ENCODE measurements at regions not wholly inside any gene's neighbourhood (a gene's known extent, or its start where the extent isn't known, plus 50 kb on each side); places are given as distances from the start of the nearest gene placed in this dataset.

GRCh38 chr22:46068593-46069491 is 81.5 kb upstream of the PPARA start:
- Histone ChIP-seq H3K27me3 (ENCODE audit: control insufficient read depth, low read length) (peaks cover 36% of the 10 kb centered on the region), H3K27ac (ENCODE audit: low read depth, low read length) (no peak overlapping the region), H3K4me2 (ENCODE audit: low read length) (peak overlapping the region; percentile 82), H3K9me2 (replicated peaks; ENCODE audit: control insufficient read depth, low read length) (no peaks in the 10 kb centered on the region), H3K9me3 (ENCODE audit: control insufficient read depth, insufficient read depth, low read length) (no peaks in the 10 kb centered on the region), H3K79me2 (ENCODE audit: control insufficient read depth, low read length) (peaks cover 16% of the 10 kb centered on the region), H3K4me1 (ENCODE audit: control insufficient read depth, low read length) (peaks cover 25% of the 10 kb centered on the region), H3K4me3 (ENCODE audit: low read length) (peak overlapping the region; percentile 80), H3F3A (ENCODE audit: control insufficient read depth, insufficient read depth) (peaks cover 33% of the 10 kb centered on the region), H4K20me1 (ENCODE audit: control insufficient read depth, insufficient read depth, low read depth, low read length) (no peaks in the 10 kb centered on the region), H3K36me3 (ENCODE audit: control insufficient read depth, low read length) (no peaks in the 10 kb centered on the region)
- TF ChIP-seq CTCF (IDR thresholded peaks at IDR 0.05; ENCODE audit: low read depth, low read length, poor library complexity, severe bottlenecking): no peak
- TF ChIP-seq EZH2phosphoT487 (IDR thresholded peaks at IDR 0.05; ENCODE audit: borderline replicate concordance, low read length): no peak

GRCh38 chr22:46069521-46070214 is 80.7 kb upstream of the PPARA start:
- peaks cover 22% of the 10 kb centered on the region for H3K79me2 ChIP-seq (ENCODE audit: control insufficient read depth, low read length)

GRCh38 chr22:46070215-46070802 is 80.0 kb upstream of the PPARA start:
- H3K36me3 ChIP-seq (ENCODE audit: control insufficient read depth, low read length): no peaks in the 10 kb centered on the region
- peak overlapping the region; percentile 80 for H3K4me3 ChIP-seq (ENCODE audit: low read length)
- H3K4me2 ChIP-seq (ENCODE audit: low read length): peak overlapping the region; percentile 82
- peaks cover 22% of the 10 kb centered on the region for H3K79me2 ChIP-seq (ENCODE audit: control insufficient read depth, low read length)
- peaks cover 25% of the 10 kb centered on the region for H3K4me1 ChIP-seq (ENCODE audit: control insufficient read depth, low read length)
- H3F3A ChIP-seq (ENCODE audit: control insufficient read depth, insufficient read depth): peaks cover 33% of the 10 kb centered on the region
- no peaks in the 10 kb centered on the region for H4K20me1 ChIP-seq (ENCODE audit: control insufficient read depth, insufficient read depth, low read depth, low read length)
- TF ChIP-seq EZH2phosphoT487 (IDR thresholded peaks at IDR 0.05; ENCODE audit: borderline replicate concordance, low read length) (peak; percentile 53; the same call in 1 of the 2 replicates), CTCF (IDR thresholded peaks at IDR 0.05; ENCODE audit: low read depth, low read length, poor library complexity, severe bottlenecking) (no peak)
- H3K27me3 ChIP-seq (ENCODE audit: control insufficient read depth, low read length): peaks cover 36% of the 10 kb centered on the region
- H3K9me3 ChIP-seq (ENCODE audit: control insufficient read depth, insufficient read depth, low read length): no peaks in the 10 kb centered on the region
- H3K9me2 ChIP-seq (replicated peaks; ENCODE audit: control insufficient read depth, low read length): no peaks in the 10 kb centered on the region
- peak overlapping the region; percentile 43 for H3K27ac ChIP-seq (ENCODE audit: low read depth, low read length)

More at GRCh38 chr22:46069521-46070214, 80.7 kb upstream of the PPARA start:
- Histone ChIP-seq H3K4me1 (ENCODE audit: control insufficient read depth, low read length) (peaks cover 25% of the 10 kb centered on the region), H3K4me2 (ENCODE audit: low read length) (peak overlapping the region; percentile 82), H4K20me1 (ENCODE audit: control insufficient read depth, insufficient read depth, low read depth, low read length) (no peaks in the 10 kb centered on the region), H3K27me3 (ENCODE audit: control insufficient read depth, low read length) (peaks cover 36% of the 10 kb centered on the region), H3K9me2 (replicated peaks; ENCODE audit: control insufficient read depth, low read length) (no peaks in the 10 kb centered on the region), H3K27ac (ENCODE audit: low read depth, low read length) (peak overlapping the region; percentile 43), H3K4me3 (ENCODE audit: low read length) (peak overlapping the region; percentile 80), H3K9me3 (ENCODE audit: control insufficient read depth, insufficient read depth, low read length) (no peaks in the 10 kb centered on the region), H3K36me3 (ENCODE audit: control insufficient read depth, low read length) (no peaks in the 10 kb centered on the region), H3F3A (ENCODE audit: control insufficient read depth, insufficient read depth) (peaks cover 33% of the 10 kb centered on the region)
- no peak for TF ChIP-seq CTCF (IDR thresholded peaks at IDR 0.05; ENCODE audit: low read depth, low read length, poor library complexity, severe bottlenecking)
- no peak; the same call in 1 of the 2 replicates for TF ChIP-seq EZH2phosphoT487 (IDR thresholded peaks at IDR 0.05; ENCODE audit: borderline replicate concordance, low read length)
